SU-DHL-6 (cell line): ENCODE measurements at regions not wholly inside any gene's neighbourhood (a gene's known extent, or its start where the extent isn't known, plus 50 kb on each side); places are given as distances from the start of the nearest gene placed in this dataset.

Experiments used
- H2AFZ ChIP-seq: fragments of 200-600 bp; sonication (generic); 2 replicates; pipeline ENCODE4 v1.6.1; 2014; ENCODE audit warnings: low read depth, mild to moderate bottlenecking, moderate library complexity, mixed read lengths, antibody characterized with exemption, low read length; ENCODE audit not compliant: severe bottlenecking
- H3F3A ChIP-seq: fragments of 200-600 bp; shearing (Covaris generic); 2 replicates; pipeline ENCODE4 v1.6.0; 2016; ENCODE audit warnings: antibody characterized with exemption, mild to moderate bottlenecking; ENCODE audit not compliant: insufficient read depth
- H3K27ac ChIP-seq: fragments of 200-600 bp; sonication (generic); 2 replicates; pipeline ENCODE4 v1.5.1; 2016; ENCODE audit warnings: low read depth, mild to moderate bottlenecking, low read length, moderate library complexity, mixed read lengths
- H3K27me3 ChIP-seq: fragments of 200-600 bp; sonication (generic), shearing (Covaris generic); 2 replicates; pipeline ENCODE4 v1.6.0; 2014; ENCODE audit warnings: mild to moderate bottlenecking, low read length
- H3K36me3 ChIP-seq: fragments of 200-600 bp; sonication (generic); 2 replicates; pipeline ENCODE4 v1.6.1; 2014; ENCODE audit warnings: mild to moderate bottlenecking, low read length, mixed read lengths
- H3K4me2 ChIP-seq: fragments of 300-600, 200-600 bp; shearing (Covaris generic), sonication (generic); 2 replicates; pipeline ENCODE4 v1.6.0; 2014; ENCODE audit warnings: low read length, low read depth, mild to moderate bottlenecking; ENCODE audit not compliant: poor library complexity, severe bottlenecking
- H3K4me3 ChIP-seq: fragments of 200-600 bp; sonication (generic); 2 replicates; pipeline ENCODE4 v1.5.1; 2014; ENCODE audit warnings: antibody characterized with exemption, low read length, mild to moderate bottlenecking, mixed read lengths; ENCODE audit not compliant: insufficient read depth, poor library complexity, severe bottlenecking
- H3K79me2 ChIP-seq: fragments of 200-600 bp; sonication (generic); 2 replicates; pipeline ENCODE4 v1.6.1; 2014; ENCODE audit warnings: mild to moderate bottlenecking, low read length, moderate library complexity; ENCODE audit not compliant: insufficient read depth
- H3K9ac ChIP-seq: fragments of 200-600 bp; sonication (generic); 2 replicates; pipeline ENCODE4 v1.7.0; 2014; ENCODE audit warnings: mild to moderate bottlenecking, low read length
- H3K9me2 ChIP-seq: fragments of 200-600 bp; sonication (generic); replicated peaks from 2 replicates; pipeline ENCODE4 v1.6.1; 2014; ENCODE audit warnings: low read length; ENCODE audit not compliant: insufficient read depth
- H3K9me3 ChIP-seq: fragments of 200-600 bp; sonication (generic); 2 replicates; pipeline ENCODE4 v1.6.1; 2014; ENCODE audit warnings: low read length, mixed read lengths; ENCODE audit not compliant: insufficient read depth
- H4K20me1 ChIP-seq: fragments of 200-600 bp; sonication (generic); 2 replicates; pipeline ENCODE4 v1.6.1; 2014; ENCODE audit warnings: low read depth, mild to moderate bottlenecking, antibody characterized with exemption, low read length, moderate library complexity, mixed read lengths
- EZH2phosphoT487 ChIP-seq: fragments of 200-600 bp; sonication (generic), shearing (Covaris generic); conservative IDR thresholded peaks from 2 replicates; pipeline ENCODE4 v1.6.1; 2018; ENCODE audit warnings: mild to moderate bottlenecking, antibody characterized with exemption, low read length, moderate library complexity, mixed read lengths
- TF ChIP-seq, protein P1 (sequence below): fragments of 200-600 bp; sonication (generic); IDR thresholded peaks from one replicate; pipeline ENCODE4 v1.5.1; 2017; ENCODE audit warnings: antibody characterized with exemption, mild to moderate bottlenecking, low read length, moderate library complexity; ENCODE audit not compliant: insufficient read depth, poor library complexity, severe bottlenecking

DNA sequence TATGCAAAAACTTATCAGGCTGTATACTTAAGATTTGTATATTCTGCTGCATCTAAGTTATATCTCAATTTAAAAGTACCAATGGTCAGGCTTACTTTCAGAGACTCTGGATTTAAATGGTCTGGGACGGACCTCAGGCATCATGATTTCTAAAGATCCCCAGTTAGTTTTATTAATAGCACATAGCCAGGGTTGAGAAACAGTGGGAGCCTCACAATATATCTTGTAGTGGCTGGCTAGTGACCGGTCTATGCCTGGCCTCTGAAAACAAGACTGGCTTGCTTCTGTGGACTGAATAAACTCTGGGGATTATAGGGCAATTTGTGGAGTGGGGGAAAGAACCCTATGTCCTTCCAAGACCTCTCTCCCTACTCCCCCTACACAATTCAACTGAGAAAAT lies 162.5 kb upstream of the SLC1A4 start:
- H3K4me2 ChIP-seq, result no peak overlapping the region
- TF ChIP-seq, protein P1, sequence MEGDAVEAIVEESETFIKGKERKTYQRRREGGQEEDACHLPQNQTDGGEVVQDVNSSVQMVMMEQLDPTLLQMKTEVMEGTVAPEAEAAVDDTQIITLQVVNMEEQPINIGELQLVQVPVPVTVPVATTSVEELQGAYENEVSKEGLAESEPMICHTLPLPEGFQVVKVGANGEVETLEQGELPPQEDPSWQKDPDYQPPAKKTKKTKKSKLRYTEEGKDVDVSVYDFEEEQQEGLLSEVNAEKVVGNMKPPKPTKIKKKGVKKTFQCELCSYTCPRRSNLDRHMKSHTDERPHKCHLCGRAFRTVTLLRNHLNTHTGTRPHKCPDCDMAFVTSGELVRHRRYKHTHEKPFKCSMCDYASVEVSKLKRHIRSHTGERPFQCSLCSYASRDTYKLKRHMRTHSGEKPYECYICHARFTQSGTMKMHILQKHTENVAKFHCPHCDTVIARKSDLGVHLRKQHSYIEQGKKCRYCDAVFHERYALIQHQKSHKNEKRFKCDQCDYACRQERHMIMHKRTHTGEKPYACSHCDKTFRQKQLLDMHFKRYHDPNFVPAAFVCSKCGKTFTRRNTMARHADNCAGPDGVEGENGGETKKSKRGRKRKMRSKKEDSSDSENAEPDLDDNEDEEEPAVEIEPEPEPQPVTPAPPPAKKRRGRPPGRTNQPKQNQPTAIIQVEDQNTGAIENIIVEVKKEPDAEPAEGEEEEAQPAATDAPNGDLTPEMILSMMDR, result no peak
- no peak for TF ChIP-seq EZH2phosphoT487
- no peaks in the 10 kb centered on the region for H3F3A ChIP-seq
- no peak overlapping the region for H3K9ac ChIP-seq
- no peaks in the 10 kb centered on the region for H3K27me3 ChIP-seq
- no peaks in the 10 kb centered on the region for H4K20me1 ChIP-seq
- no peaks in the 10 kb centered on the region for H3K79me2 ChIP-seq
- no peaks in the 10 kb centered on the region for H3K9me2 ChIP-seq
- no peaks in the 10 kb centered on the region for H3K36me3 ChIP-seq
- no peak overlapping the region for H2AFZ ChIP-seq
- H3K9me3 ChIP-seq, result no peaks in the 10 kb centered on the region
- H3K27ac ChIP-seq, result no peak overlapping the region
- no peak overlapping the region for H3K4me3 ChIP-seq

DNA sequence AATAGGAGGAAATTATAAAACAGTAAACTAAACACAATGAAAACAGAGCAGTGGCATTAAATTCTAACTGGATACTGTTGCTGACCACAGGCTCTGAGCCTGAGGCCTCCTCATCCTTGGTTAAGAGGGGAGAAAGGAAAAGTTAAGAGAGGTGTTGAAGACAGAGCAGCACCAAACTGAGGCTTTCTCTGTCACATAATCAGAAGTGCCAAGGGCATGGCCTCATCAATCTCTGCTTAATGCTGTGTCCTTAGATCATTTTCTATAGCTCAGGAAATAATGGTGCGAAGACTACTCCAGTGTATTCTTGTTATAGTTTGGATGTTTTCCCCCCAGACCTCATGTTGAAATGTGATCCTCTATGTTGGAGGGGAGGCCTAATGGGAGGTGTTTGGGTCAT lies 160.9 kb upstream of the SLC1A4 start:
- no peak overlapping the region for H3K4me3 ChIP-seq
- H3K79me2 ChIP-seq, result no peaks in the 10 kb centered on the region
- no peaks in the 10 kb centered on the region for H3F3A ChIP-seq
- no peaks in the 10 kb centered on the region for H3K9me3 ChIP-seq
- TF ChIP-seq, protein P1, result no peak
- TF ChIP-seq EZH2phosphoT487, result no peak
- H3K27me3 ChIP-seq, result no peaks in the 10 kb centered on the region
- H3K36me3 ChIP-seq, result no peaks in the 10 kb centered on the region
- no peak overlapping the region for H3K4me2 ChIP-seq
- H3K27ac ChIP-seq, result no peak overlapping the region
- H3K9me2 ChIP-seq, result no peaks in the 10 kb centered on the region
- H3K9ac ChIP-seq, result no peak overlapping the region
- no peaks in the 10 kb centered on the region for H4K20me1 ChIP-seq
- H2AFZ ChIP-seq, result no peak overlapping the region

GRCh38 chr2:64829525-64829924 lies 159.7 kb upstream of the SLC1A4 start:
- Histone ChIP-seq H3K79me2 (no peaks in the 10 kb centered on the region), H3K4me3 (no peak overlapping the region), H3K9me3 (no peaks in the 10 kb centered on the region), H2AFZ (no peak overlapping the region), H3F3A (no peaks in the 10 kb centered on the region), H3K4me2 (no peak overlapping the region), H3K36me3 (no peaks in the 10 kb centered on the region), H3K9me2 (no peaks in the 10 kb centered on the region), H4K20me1 (no peaks in the 10 kb centered on the region), H3K27ac (no peak overlapping the region), H3K27me3 (no peaks in the 10 kb centered on the region), H3K9ac (no peak overlapping the region)
- TF ChIP-seq, protein P1, result no peak
- TF ChIP-seq EZH2phosphoT487, result no peak
